ENCODE measurements at regions not wholly inside any gene's neighbourhood (a gene's known extent, or its start where the extent isn't known, plus 50 kb on each side); places are given as distances from the start of the nearest gene placed in this dataset.

DNA sequence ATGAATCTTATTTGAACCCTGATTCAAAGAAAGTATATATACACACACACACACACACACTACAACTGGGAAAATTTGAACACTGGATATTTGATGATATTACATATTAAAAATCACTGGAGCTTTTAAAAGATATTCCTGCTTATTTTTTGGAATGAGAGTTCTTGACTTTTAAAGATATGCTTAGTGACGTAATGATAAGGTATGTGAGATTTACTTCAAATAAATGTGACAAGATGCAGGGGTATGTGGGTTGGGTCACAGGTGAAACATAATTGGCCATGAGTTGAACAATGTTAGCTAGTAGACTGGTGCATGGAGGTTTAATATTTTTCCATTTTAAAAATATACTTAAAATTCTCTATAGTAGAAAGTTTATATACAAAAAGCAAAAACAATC lies 258.6 kb downstream of the CBLN4 start:
- H3K4me3 ChIP-seq (ENCODE audit: low read depth, low read length) = no peak overlapping the region
- TF ChIP-seq, protein P1, sequence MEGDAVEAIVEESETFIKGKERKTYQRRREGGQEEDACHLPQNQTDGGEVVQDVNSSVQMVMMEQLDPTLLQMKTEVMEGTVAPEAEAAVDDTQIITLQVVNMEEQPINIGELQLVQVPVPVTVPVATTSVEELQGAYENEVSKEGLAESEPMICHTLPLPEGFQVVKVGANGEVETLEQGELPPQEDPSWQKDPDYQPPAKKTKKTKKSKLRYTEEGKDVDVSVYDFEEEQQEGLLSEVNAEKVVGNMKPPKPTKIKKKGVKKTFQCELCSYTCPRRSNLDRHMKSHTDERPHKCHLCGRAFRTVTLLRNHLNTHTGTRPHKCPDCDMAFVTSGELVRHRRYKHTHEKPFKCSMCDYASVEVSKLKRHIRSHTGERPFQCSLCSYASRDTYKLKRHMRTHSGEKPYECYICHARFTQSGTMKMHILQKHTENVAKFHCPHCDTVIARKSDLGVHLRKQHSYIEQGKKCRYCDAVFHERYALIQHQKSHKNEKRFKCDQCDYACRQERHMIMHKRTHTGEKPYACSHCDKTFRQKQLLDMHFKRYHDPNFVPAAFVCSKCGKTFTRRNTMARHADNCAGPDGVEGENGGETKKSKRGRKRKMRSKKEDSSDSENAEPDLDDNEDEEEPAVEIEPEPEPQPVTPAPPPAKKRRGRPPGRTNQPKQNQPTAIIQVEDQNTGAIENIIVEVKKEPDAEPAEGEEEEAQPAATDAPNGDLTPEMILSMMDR (IDR thresholded peaks at IDR 0.05; ENCODE audit: borderline replicate concordance, insufficient read depth, low read depth, low read length) = no peak

DNA sequence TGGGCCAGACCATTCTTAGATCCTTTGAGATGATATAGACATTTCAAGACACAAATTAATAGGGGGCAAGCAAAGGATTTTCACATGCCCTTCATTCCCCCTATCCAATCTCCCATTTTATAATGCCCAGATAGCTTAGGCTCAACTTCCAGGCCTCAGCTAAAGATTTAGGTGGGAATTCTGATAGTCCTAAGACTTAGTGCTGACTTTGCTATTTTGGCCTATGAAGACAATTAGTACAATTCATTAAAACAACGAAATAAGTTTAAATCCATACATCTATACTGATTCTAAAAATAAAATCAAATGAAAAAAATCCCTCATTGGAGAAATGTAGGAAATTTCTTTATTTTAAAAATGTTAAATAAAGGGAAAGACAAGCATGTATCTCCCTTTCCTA lies 259.5 kb downstream of the CBLN4 start:
- H3K4me3 ChIP-seq (ENCODE audit: low read depth, low read length) = no peak overlapping the region
- TF ChIP-seq, protein P1 (IDR thresholded peaks at IDR 0.05; ENCODE audit: borderline replicate concordance, insufficient read depth, low read depth, low read length) = no peak

DNA sequence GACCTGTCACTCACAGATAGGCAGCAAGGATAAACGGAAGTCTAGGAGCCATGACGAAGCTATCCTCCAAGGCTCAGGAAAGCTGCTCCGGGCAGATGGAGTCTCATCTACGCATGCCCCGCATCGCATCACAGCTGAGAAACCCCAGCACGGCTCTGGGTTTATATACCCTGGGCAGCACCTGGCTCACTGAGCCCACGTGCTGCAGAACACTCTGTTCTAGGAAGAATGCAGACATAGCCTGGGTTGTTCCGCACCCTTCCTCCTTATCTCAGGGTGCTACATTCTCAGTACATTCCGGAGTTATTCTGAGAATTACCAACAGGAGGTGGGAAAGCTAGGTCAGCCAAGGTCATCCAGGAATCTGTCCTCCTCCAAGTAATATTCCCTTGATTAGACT lies 260.4 kb downstream of the CBLN4 start:
- TF ChIP-seq, protein P1 (IDR thresholded peaks at IDR 0.05; ENCODE audit: borderline replicate concordance, insufficient read depth, low read depth, low read length) = no peak
- H3K4me3 ChIP-seq (ENCODE audit: low read depth, low read length) = no peak overlapping the region

DNA sequence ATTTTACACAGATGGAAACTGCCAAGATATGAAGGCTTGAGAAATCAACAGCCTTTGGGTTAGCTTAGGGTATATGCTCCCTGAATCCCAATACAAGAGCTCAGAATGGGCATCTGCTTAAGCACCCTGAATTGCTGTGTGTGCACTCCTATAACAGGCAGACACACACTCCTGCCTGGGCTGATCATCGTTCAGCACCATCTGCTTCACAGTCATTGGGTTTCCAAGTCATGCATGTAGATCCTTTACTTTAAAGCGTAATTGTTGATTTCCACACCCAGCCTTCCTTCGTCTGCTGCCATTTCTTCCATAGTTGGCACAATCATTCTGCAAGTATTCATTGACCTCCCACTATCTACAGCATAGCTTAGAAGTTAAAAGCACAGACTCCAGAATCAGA lies 263.5 kb downstream of the CBLN4 start:
- TF ChIP-seq, protein P1 (IDR thresholded peaks at IDR 0.05; ENCODE audit: borderline replicate concordance, insufficient read depth, low read depth, low read length) = no peak
- H3K4me3 ChIP-seq (ENCODE audit: low read depth, low read length) = no peak overlapping the region

DNA sequence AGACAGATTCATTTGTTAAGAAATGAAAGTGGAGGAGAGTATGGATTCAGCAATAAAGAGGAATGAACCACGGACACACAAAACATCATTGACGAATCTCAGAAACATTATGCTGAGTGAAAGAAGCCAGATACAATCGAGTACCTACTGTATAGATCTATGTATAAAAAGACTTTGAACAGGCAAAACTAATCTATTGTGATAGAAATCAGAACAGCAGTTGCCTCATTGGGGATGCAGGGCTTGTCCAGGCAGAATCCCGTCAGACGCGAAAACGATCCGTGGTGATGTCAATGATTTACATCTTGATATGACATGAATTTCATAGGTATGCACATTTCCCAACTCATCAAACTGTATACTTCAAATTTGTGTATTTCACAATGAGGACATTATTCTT lies 265.2 kb downstream of the CBLN4 start:
- TF ChIP-seq, protein P1 (IDR thresholded peaks at IDR 0.05; ENCODE audit: borderline replicate concordance, insufficient read depth, low read depth, low read length) = no peak
- H3K4me3 ChIP-seq (ENCODE audit: low read depth, low read length) = no peak overlapping the region

DNA sequence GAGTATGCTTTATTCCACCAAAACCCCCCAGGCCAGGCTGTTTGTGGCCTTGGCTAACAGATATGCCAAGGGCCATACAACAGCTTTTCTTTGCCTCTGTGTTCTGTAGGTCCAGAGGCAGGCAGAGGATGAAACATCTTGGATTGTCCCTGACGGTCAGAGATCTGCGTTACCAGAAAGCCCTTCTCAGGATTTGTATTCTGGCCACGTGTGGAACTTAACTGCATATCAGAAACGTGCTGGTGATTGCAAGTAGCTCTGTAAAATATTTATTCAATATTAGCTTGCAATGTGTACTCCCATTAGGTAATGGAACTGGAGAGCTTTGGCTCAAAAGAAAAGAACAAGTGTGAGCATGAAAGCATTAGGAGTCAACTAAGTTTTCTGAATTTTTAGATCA lies 275.0 kb downstream of the CBLN4 start:
- TF ChIP-seq, protein P1 (IDR thresholded peaks at IDR 0.05; ENCODE audit: borderline replicate concordance, insufficient read depth, low read depth, low read length) = no peak
- no peak overlapping the region for H3K4me3 ChIP-seq (ENCODE audit: low read depth, low read length)

DNA sequence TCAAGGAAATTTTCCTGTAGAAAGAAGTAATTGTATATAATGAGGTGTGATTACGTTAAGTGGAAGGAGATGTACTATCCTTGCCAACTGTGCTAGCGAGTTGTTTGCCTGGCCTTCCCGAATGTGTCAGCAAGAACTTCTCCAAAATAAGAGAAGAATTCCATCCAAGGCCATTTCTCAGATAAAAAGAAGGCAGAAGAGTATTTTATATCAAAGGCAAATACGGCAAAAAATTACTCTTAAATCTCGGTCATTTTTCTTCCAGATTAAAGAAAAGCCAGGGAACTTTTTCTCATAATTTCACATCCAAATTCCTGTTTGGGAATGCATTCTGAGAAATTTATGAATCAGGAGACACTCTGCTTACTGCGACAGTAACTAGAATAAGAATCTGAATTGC lies 290.6 kb downstream of the CBLN4 start:
- TF ChIP-seq, protein P1 (IDR thresholded peaks at IDR 0.05; ENCODE audit: borderline replicate concordance, insufficient read depth, low read depth, low read length) = no peak
- H3K4me3 ChIP-seq (ENCODE audit: low read depth, low read length) = no peak overlapping the region
